ENCODE measurements at regions not wholly inside any gene's neighbourhood (a gene's known extent, or its start where the extent isn't known, plus 50 kb on each side); places are given as distances from the start of the nearest gene placed in this dataset.

GRCh38 chr16:85998868-85999729 lies 100.1 kb downstream of the IRF8 start:
- TF ChIP-seq SIN3A (IDR thresholded peaks at IDR 0.05; ENCODE audit: low read depth): no peak
- no peak for TF ChIP-seq YY1 (IDR thresholded peaks at IDR 0.05; ENCODE audit: extremely low read depth, insufficient replicate concordance, low read depth, low read length)
- TF ChIP-seq, protein P1, sequence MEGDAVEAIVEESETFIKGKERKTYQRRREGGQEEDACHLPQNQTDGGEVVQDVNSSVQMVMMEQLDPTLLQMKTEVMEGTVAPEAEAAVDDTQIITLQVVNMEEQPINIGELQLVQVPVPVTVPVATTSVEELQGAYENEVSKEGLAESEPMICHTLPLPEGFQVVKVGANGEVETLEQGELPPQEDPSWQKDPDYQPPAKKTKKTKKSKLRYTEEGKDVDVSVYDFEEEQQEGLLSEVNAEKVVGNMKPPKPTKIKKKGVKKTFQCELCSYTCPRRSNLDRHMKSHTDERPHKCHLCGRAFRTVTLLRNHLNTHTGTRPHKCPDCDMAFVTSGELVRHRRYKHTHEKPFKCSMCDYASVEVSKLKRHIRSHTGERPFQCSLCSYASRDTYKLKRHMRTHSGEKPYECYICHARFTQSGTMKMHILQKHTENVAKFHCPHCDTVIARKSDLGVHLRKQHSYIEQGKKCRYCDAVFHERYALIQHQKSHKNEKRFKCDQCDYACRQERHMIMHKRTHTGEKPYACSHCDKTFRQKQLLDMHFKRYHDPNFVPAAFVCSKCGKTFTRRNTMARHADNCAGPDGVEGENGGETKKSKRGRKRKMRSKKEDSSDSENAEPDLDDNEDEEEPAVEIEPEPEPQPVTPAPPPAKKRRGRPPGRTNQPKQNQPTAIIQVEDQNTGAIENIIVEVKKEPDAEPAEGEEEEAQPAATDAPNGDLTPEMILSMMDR (IDR thresholded peaks at IDR 0.05 in 2 of 3, conservative IDR thresholded peaks at IDR 0.05 in 1 of 3; ENCODE audit: borderline replicate concordance in 1 of 3, insufficient read depth in 1 of 3, low read depth in 2 of 3, low read length in 2 of 3): no peak
- no peak for TF ChIP-seq ZNF274 (IDR thresholded peaks at IDR 0.05; ENCODE audit: low read depth, low read length)
- no peak for TF ChIP-seq POLR2AphosphoS5 (IDR thresholded peaks at IDR 0.05; ENCODE audit: low read depth, low read length)
- no peak for TF ChIP-seq EGR1 (IDR thresholded peaks at IDR 0.05; ENCODE audit: low read depth)
- no peak for TF ChIP-seq POLR2A (IDR thresholded peaks at IDR 0.05; ENCODE audit: borderline replicate concordance, extremely low read depth, insufficient read depth, insufficient read length)
- TF ChIP-seq EZH2 (IDR thresholded peaks at IDR 0.05): no peak
- no peak for TF ChIP-seq MAX (IDR thresholded peaks at IDR 0.05)
- TF ChIP-seq SP1 (IDR thresholded peaks at IDR 0.05; ENCODE audit: low read depth): no peak
- TF ChIP-seq CBX3 (IDR thresholded peaks at IDR 0.05; ENCODE audit: low read depth): no peak
- TF ChIP-seq, protein P2, sequence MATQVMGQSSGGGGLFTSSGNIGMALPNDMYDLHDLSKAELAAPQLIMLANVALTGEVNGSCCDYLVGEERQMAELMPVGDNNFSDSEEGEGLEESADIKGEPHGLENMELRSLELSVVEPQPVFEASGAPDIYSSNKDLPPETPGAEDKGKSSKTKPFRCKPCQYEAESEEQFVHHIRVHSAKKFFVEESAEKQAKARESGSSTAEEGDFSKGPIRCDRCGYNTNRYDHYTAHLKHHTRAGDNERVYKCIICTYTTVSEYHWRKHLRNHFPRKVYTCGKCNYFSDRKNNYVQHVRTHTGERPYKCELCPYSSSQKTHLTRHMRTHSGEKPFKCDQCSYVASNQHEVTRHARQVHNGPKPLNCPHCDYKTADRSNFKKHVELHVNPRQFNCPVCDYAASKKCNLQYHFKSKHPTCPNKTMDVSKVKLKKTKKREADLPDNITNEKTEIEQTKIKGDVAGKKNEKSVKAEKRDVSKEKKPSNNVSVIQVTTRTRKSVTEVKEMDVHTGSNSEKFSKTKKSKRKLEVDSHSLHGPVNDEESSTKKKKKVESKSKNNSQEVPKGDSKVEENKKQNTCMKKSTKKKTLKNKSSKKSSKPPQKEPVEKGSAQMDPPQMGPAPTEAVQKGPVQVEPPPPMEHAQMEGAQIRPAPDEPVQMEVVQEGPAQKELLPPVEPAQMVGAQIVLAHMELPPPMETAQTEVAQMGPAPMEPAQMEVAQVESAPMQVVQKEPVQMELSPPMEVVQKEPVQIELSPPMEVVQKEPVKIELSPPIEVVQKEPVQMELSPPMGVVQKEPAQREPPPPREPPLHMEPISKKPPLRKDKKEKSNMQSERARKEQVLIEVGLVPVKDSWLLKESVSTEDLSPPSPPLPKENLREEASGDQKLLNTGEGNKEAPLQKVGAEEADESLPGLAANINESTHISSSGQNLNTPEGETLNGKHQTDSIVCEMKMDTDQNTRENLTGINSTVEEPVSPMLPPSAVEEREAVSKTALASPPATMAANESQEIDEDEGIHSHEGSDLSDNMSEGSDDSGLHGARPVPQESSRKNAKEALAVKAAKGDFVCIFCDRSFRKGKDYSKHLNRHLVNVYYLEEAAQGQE (IDR thresholded peaks at IDR 0.05; ENCODE audit: low read depth): no peak
- no peak for TF ChIP-seq RAD21 (IDR thresholded peaks at IDR 0.05; ENCODE audit: low read depth)
